ENCODE measurements at regions not wholly inside any gene's neighbourhood (a gene's known extent, or its start where the extent isn't known, plus 50 kb on each side); places are given as distances from the start of the nearest gene placed in this dataset.

DNA sequence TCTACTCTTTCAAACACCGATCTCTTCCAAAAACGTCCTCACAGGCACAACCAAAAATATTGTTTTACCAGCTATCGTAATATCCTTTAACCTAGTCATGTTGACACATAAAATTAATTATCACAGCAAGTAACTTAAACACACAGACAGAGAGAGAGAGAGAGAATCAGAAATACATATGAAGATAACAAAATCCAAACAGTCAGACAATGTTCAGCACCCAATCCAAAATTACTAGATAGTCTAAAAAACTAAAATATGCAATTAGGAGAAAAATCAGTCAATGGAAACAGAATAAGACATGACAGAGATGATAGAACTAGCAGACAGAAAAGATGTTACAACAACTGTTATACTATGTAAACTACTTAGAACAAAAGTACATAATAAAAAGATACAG lies 537.7 kb downstream of the LMO4 start:
- Histone ChIP-seq H3K27me3 (ENCODE audit: control insufficient read depth, insufficient read depth, low read length, poor library complexity, severe bottlenecking) (no peaks in the 10 kb centered on the region), H3K9ac (ENCODE audit: extremely low read depth, low read length, poor library complexity, severe bottlenecking) (no peak overlapping the region), H3K4me3 (ENCODE audit: low read length) (no peak overlapping the region), H3K27ac (ENCODE audit: low read depth, low read length) (no peak overlapping the region), H3K36me3 (ENCODE audit: control insufficient read depth, insufficient read depth, low read length) (no peaks in the 10 kb centered on the region), H3K4me1 (ENCODE audit: control insufficient read depth, insufficient read depth, low read length) (no peaks in the 10 kb centered on the region), H3K9me3 (ENCODE audit: control insufficient read depth, low read length) (peaks cover 9% of the 10 kb centered on the region)
- Mint-ChIP-seq H3K4me3 (no peak overlapping the region), H3K27ac (no peak overlapping the region), H3K27me3 (ENCODE audit: insufficient read depth) (no peaks in the 10 kb centered on the region), H3K4me1 (peaks cover 21% of the 10 kb centered on the region), H3K36me3 (ENCODE audit: low read depth) (no peaks in the 10 kb centered on the region), H3K9me3 (peaks cover 8% of the 10 kb centered on the region)
- no peak for DNase-seq
- WGBS, 2 experiments (ENCODE audit: insufficient coverage in 1 of 2, insufficient read length in 1 of 2), result 99% methylated on average over 3 of the region's 3 CpGs; no CpG with 5 or more reads in 1 of the 2 experiments
- TF ChIP-seq, protein P1, sequence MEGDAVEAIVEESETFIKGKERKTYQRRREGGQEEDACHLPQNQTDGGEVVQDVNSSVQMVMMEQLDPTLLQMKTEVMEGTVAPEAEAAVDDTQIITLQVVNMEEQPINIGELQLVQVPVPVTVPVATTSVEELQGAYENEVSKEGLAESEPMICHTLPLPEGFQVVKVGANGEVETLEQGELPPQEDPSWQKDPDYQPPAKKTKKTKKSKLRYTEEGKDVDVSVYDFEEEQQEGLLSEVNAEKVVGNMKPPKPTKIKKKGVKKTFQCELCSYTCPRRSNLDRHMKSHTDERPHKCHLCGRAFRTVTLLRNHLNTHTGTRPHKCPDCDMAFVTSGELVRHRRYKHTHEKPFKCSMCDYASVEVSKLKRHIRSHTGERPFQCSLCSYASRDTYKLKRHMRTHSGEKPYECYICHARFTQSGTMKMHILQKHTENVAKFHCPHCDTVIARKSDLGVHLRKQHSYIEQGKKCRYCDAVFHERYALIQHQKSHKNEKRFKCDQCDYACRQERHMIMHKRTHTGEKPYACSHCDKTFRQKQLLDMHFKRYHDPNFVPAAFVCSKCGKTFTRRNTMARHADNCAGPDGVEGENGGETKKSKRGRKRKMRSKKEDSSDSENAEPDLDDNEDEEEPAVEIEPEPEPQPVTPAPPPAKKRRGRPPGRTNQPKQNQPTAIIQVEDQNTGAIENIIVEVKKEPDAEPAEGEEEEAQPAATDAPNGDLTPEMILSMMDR (conservative IDR thresholded peaks at IDR 0.05), result no peak

DNA sequence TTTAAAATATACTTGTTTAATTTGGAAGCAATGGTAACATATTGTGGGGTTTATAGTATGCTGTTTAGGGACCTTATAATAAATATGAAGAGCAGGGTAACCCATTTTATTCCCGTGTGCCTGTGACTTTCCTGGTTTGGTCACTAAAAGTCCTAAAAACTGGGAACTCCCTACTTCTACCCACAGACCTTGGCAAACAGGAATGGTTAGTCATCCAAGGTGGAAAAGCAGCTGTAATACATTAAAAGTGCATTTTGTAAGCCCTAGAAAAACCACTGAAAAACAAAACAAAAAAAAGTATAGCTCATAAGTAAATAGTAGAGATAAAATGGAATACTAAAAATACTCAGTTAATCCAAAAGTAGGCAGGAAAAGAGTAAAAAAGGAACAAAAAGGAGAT lies 538.9 kb downstream of the LMO4 start:
- peaks cover 8% of the 10 kb centered on the region for H3K9me3 Mint-ChIP-seq
- no peak overlapping the region for H3K4me3 ChIP-seq (ENCODE audit: low read length)
- no peak overlapping the region for H3K27ac ChIP-seq (ENCODE audit: low read depth, low read length)
- H3K4me1 Mint-ChIP-seq, result peaks cover 13% of the 10 kb centered on the region
- H3K27me3 Mint-ChIP-seq (ENCODE audit: insufficient read depth), result no peaks in the 10 kb centered on the region
- no peaks in the 10 kb centered on the region for H3K4me1 ChIP-seq (ENCODE audit: control insufficient read depth, insufficient read depth, low read length)
- no peaks in the 10 kb centered on the region for H3K36me3 ChIP-seq (ENCODE audit: control insufficient read depth, insufficient read depth, low read length)
- H3K4me3 Mint-ChIP-seq, result no peak overlapping the region
- peaks cover 9% of the 10 kb centered on the region for H3K9me3 ChIP-seq (ENCODE audit: control insufficient read depth, low read length)
- no peak overlapping the region for H3K27ac Mint-ChIP-seq
- no peaks in the 10 kb centered on the region for H3K27me3 ChIP-seq (ENCODE audit: control insufficient read depth, insufficient read depth, low read length, poor library complexity, severe bottlenecking)
- WGBS, 2 experiments (ENCODE audit: insufficient coverage in 1 of 2, insufficient read length in 1 of 2), result 89% methylated on average over 1 of the region's 1 CpG; no CpG with 5 or more reads in 1 of the 2 experiments
- H3K9ac ChIP-seq (ENCODE audit: extremely low read depth, low read length, poor library complexity, severe bottlenecking), result no peak overlapping the region
- TF ChIP-seq, protein P1 (conservative IDR thresholded peaks at IDR 0.05), result no peak
- H3K36me3 Mint-ChIP-seq (ENCODE audit: low read depth), result no peaks in the 10 kb centered on the region
- no peak for DNase-seq

DNA sequence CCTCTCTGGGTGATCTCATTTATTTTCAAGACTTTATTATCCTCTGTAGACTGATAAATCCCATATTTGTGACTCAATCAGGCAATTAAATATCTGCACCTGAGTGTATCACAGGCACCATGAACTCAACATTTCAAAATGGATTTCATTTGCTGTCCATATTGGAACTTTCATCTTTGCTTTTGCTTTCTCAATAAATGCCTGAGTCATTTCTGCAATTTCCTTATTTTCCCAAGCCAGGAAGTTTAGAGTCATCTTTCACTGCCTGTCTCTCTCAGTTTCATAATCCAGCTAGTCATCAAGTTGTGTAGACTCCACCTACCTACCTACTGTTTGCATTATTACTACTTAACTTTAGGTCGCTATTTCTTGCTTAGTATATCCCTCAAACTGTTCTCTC lies 540.9 kb downstream of the LMO4 start:
- Histone ChIP-seq H3K36me3 (ENCODE audit: control insufficient read depth, insufficient read depth, low read length) (no peaks in the 10 kb centered on the region), H3K27me3 (ENCODE audit: control insufficient read depth, insufficient read depth, low read length, poor library complexity, severe bottlenecking) (no peaks in the 10 kb centered on the region), H3K9me3 (ENCODE audit: control insufficient read depth, low read length) (peaks cover 9% of the 10 kb centered on the region), H3K4me3 (ENCODE audit: low read length) (no peak overlapping the region), H3K9ac (ENCODE audit: extremely low read depth, low read length, poor library complexity, severe bottlenecking) (no peak overlapping the region), H3K4me1 (ENCODE audit: control insufficient read depth, insufficient read depth, low read length) (no peaks in the 10 kb centered on the region), H3K27ac (ENCODE audit: low read depth, low read length) (no peak overlapping the region)
- TF ChIP-seq, protein P1 (conservative IDR thresholded peaks at IDR 0.05), result no peak
- Mint-ChIP-seq H3K27ac (no peak overlapping the region), H3K27me3 (ENCODE audit: insufficient read depth) (no peaks in the 10 kb centered on the region), H3K36me3 (ENCODE audit: low read depth) (no peaks in the 10 kb centered on the region), H3K4me3 (no peak overlapping the region), H3K9me3 (peaks cover 8% of the 10 kb centered on the region), H3K4me1 (peaks cover 4% of the 10 kb centered on the region)
- DNase-seq, result no peak
- WGBS, 2 experiments (ENCODE audit: insufficient coverage in 1 of 2, insufficient read length in 1 of 2), result 92 to 97% methylated on average over 1 of the region's 1 CpG
